ENCODE measurements at regions not wholly inside any gene's neighbourhood (a gene's known extent, or its start where the extent isn't known, plus 50 kb on each side); places are given as distances from the start of the nearest gene placed in this dataset.

- FAIRE-seq: no peak
- no peak for DNase-seq (ENCODE audit: insufficient read length)
- TF ChIP-seq TAF1 (IDR thresholded peaks at IDR 0.05; ENCODE audit: borderline replicate concordance, low read depth, low read length) (no peak), POLR2AphosphoS5 (IDR thresholded peaks at IDR 0.05; ENCODE audit: low read depth, low read length) (no peak), POLR2A (IDR thresholded peaks at IDR 0.05; ENCODE audit: low read depth, low read length) (no peak)
Measured at GRCh38 chr13:44068169-44068568, 188.5 kb downstream of the LACC1 start.

DNA sequence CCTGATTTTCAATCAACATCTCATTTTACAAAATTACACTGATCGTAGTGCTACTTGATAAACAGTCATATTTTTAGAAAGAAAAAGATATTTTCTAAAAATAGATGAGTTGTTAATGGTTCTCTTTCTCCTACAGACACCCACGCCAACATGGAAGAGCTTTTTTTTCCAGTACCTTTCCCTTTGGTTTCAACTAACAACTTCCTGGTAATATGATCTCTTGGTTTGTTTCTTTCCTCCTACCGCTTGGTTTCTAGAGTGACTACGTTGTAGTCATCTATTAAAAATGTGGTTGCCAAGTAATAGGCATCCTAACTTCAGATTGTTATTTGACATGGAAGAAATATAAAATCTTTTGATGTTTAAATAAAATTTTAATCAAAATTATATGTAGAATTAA lies 189.0 kb downstream of the LACC1 start:
- DNase-seq (ENCODE audit: insufficient read length): no peak
- FAIRE-seq: no peak
- TF ChIP-seq POLR2A (IDR thresholded peaks at IDR 0.05; ENCODE audit: low read depth, low read length) (no peak), POLR2AphosphoS5 (IDR thresholded peaks at IDR 0.05; ENCODE audit: low read depth, low read length) (no peak), TAF1 (IDR thresholded peaks at IDR 0.05; ENCODE audit: borderline replicate concordance, low read depth, low read length) (no peak)

DNA sequence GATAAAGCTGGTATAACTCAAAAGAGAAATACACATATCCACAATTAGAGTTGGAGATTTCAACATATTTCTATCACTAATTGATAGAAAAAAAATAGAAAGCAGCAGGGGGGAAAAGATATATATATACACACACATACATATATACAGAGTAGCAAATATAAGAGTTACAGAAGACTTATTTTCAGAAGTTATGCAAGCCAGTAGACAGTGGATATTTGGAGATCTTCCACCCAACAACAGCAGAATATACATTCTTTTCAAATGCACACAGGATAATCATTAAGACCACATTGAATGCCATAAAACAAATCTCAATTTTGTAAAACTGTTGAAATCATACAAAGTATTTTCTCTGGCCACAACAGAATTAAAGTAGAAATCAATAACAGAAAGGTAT lies 192.8 kb downstream of the LACC1 start:
- FAIRE-seq (no peak), DNase-seq (ENCODE audit: insufficient read length) (no peak)
- TF ChIP-seq POLR2A (IDR thresholded peaks at IDR 0.05; ENCODE audit: low read depth, low read length): no peak
- no peak for TF ChIP-seq POLR2AphosphoS5 (IDR thresholded peaks at IDR 0.05; ENCODE audit: low read depth, low read length)
- TF ChIP-seq TAF1 (IDR thresholded peaks at IDR 0.05; ENCODE audit: borderline replicate concordance, low read depth, low read length): no peak

DNA sequence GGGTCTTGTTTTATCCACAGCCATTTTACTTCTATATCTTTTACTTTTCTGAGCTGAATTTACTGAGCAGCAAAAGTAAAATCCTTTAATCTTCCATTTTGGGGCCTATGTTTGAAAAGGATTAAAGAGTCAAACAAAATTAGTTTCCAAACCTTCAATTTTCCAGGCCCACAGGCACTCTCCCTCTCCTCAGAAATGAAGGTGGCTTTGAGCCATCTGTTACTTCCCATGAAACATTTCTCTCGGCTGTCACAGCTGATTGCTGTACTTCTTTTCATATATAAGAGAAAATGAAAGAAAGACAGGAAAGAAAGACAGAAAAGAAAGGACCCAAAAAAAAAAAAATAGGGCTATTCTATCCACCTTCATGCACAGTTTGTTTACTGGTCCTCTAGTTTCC lies 194.9 kb downstream of the LACC1 start:
- TF ChIP-seq TAF1 (IDR thresholded peaks at IDR 0.05; ENCODE audit: borderline replicate concordance, low read depth, low read length) (no peak), POLR2A (IDR thresholded peaks at IDR 0.05; ENCODE audit: low read depth, low read length) (no peak), POLR2AphosphoS5 (IDR thresholded peaks at IDR 0.05; ENCODE audit: low read depth, low read length) (no peak)
- DNase-seq (ENCODE audit: insufficient read length) (no peak), FAIRE-seq (no peak)

DNA sequence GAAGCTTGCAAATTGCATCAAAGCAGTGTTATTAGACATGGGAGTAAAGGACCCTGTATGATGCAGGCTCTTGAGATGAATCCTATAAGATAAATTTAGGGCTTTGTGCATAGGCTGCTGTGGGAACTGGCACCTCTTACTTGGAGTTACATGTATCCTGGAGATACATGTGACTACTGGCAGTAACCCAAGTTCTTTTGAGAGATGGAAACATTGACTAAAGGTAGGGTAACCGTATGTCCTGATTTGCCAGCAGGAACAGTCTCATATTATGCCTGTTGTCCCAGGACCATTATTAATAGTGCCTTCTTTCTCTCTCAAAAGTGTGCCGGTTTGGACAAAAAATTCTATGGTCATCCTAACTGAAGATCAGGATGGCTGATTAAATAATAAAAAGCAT lies 195.4 kb downstream of the LACC1 start:
- DNase-seq (ENCODE audit: insufficient read length): no peak
- no peak for FAIRE-seq

GRCh38 chr13:44078806-44079376 lies 199.2 kb downstream of the LACC1 start:
- FAIRE-seq (no peak), DNase-seq (ENCODE audit: insufficient read length) (no peak)
- no peak for TF ChIP-seq POLR2AphosphoS5 (IDR thresholded peaks at IDR 0.05; ENCODE audit: low read depth, low read length)
- TF ChIP-seq TAF1 (IDR thresholded peaks at IDR 0.05; ENCODE audit: borderline replicate concordance, low read depth, low read length): no peak
- no peak for TF ChIP-seq POLR2A (IDR thresholded peaks at IDR 0.05; ENCODE audit: low read depth, low read length)

More for the DNA sequence above, 195.4 kb downstream of the LACC1 start:
- TF ChIP-seq POLR2A (IDR thresholded peaks at IDR 0.05; ENCODE audit: low read depth, low read length) (no peak), POLR2AphosphoS5 (IDR thresholded peaks at IDR 0.05; ENCODE audit: low read depth, low read length) (no peak), TAF1 (IDR thresholded peaks at IDR 0.05; ENCODE audit: borderline replicate concordance, low read depth, low read length) (no peak)

DNA sequence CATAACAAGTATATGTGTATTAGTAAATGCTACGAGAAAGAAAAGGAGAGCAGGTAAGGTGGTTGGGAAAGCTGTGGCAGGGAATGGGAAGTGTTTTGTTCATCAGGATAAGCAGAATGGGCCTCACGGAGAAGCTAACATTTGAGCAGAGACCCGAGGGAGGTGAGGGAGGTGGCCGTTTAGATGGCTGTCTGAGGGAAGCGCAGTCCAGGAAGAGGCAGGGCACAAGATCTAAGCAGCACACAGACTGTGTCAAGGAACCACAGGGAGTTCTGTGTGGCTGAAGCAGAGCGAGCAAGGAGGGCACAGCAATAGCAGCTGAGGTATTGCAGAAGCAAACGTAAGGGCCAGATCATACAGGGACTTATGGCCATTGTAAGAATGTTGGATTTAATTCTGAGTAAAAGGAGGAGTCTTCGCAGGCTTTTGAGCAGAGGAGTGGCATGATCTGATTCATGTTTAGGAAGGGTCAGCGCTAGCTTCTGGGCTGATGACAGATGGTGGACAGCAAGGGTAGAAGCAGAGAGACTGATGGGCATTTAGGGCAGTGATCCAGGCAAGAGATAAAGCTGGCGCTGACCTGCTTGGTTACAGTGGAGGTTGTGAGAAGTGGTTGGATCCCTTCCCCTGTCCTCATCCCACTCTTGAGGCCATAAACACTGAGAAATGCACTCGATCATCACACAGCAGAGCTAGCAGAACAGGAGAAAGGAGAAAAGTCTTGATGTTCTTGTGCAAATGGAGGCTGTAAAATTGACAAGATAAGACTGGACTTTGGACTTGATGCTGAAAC lies 199.9 kb downstream of the LACC1 start:
- FAIRE-seq: no peak

DNA sequence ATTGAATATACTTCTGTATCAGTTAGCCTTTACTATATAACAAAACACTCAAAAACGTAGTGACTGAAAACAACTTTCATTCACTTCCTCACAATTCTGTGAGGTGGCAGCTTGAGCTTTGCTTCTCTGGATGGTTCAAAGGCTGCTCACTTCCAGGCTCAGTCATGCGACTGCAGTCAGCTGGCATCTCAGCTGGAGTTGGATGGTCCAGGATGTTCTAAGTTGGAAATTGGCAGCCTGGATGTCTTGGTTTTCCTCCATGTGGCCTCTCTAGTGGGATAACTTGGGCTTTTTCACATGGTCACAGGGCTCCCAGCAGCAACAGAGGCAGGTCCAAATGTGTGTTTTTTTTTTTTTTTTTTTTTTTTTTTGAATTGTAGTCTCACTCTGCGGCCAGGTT lies 204.4 kb downstream of the LACC1 start:
- TF ChIP-seq POLR2A (IDR thresholded peaks at IDR 0.05; ENCODE audit: low read depth, low read length) (no peak), TAF1 (IDR thresholded peaks at IDR 0.05; ENCODE audit: borderline replicate concordance, low read depth, low read length) (no peak), POLR2AphosphoS5 (IDR thresholded peaks at IDR 0.05; ENCODE audit: low read depth, low read length) (no peak)
- FAIRE-seq (no peak), DNase-seq (ENCODE audit: insufficient read length) (no peak)

More for the DNA sequence above, 199.9 kb downstream of the LACC1 start:
- no peak for DNase-seq (ENCODE audit: insufficient read length)
- no peak for TF ChIP-seq POLR2AphosphoS5 (IDR thresholded peaks at IDR 0.05; ENCODE audit: low read depth, low read length)
- no peak for TF ChIP-seq POLR2A (IDR thresholded peaks at IDR 0.05; ENCODE audit: low read depth, low read length)
- no peak for TF ChIP-seq TAF1 (IDR thresholded peaks at IDR 0.05; ENCODE audit: borderline replicate concordance, low read depth, low read length)

DNA sequence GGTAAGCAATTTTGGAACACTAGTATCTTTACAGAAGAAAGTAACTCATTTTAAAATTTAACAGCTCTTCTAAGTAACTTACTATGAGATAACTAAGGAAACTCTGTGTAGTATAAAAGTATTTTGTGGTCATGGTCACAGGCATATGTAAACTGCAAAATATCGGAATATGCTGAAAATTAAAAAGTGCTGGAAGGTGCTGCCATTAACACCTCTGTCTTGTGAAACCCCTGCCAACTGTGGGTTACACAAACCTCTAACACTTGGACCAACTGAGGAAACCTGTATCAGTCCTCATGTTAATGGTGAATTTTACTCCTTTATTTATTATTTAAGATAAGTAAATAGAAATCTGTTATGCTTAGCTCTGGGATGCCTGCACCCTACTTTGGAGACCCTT lies 206.7 kb downstream of the LACC1 start:
- FAIRE-seq (no peak), DNase-seq (ENCODE audit: insufficient read length) (no peak)
- TF ChIP-seq TAF1 (IDR thresholded peaks at IDR 0.05; ENCODE audit: borderline replicate concordance, low read depth, low read length): no peak

GRCh38 chr13:44088411-44088810 lies 208.7 kb downstream of the LACC1 start:
- no peak for TF ChIP-seq POLR2A (IDR thresholded peaks at IDR 0.05; ENCODE audit: low read depth, low read length)
- TF ChIP-seq TAF1 (IDR thresholded peaks at IDR 0.05; ENCODE audit: borderline replicate concordance, low read depth, low read length): no peak
- TF ChIP-seq POLR2AphosphoS5 (IDR thresholded peaks at IDR 0.05; ENCODE audit: low read depth, low read length): no peak
- no peak for FAIRE-seq
- DNase-seq (ENCODE audit: insufficient read length): no peak

DNA sequence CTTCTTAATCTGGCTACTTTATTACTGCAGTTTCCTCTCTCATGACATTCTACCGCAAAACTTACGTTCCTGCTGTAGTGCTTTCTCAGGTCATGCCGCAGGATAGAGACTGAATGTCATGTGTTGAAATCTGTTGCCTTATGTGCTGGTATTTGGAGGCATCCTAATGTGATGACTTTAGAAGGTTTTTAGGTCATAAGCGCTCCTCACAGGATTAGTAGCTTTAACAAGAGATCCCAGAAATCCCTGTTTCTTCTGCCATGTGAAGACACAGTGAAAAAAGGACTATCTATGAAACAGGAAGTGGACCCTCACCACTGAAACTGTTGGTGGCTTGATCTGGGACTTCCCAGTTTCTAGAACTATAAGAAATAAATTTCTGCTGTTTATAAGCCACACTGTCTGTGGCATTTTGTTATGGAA lies 209.3 kb downstream of the LACC1 start:
- FAIRE-seq: no peak

GRCh38 chr13:44089452-44089851 lies 209.7 kb downstream of the LACC1 start:
- TF ChIP-seq POLR2AphosphoS5 (IDR thresholded peaks at IDR 0.05; ENCODE audit: low read depth, low read length): no peak
- no peak for TF ChIP-seq POLR2A (IDR thresholded peaks at IDR 0.05; ENCODE audit: low read depth, low read length)
- no peak for TF ChIP-seq TAF1 (IDR thresholded peaks at IDR 0.05; ENCODE audit: borderline replicate concordance, low read depth, low read length)
- no peak for FAIRE-seq
- DNase-seq (ENCODE audit: insufficient read length): no peak

More for the DNA sequence above, 209.3 kb downstream of the LACC1 start:
- DNase-seq (ENCODE audit: insufficient read length): no peak
- TF ChIP-seq POLR2A (IDR thresholded peaks at IDR 0.05; ENCODE audit: low read depth, low read length) (no peak), TAF1 (IDR thresholded peaks at IDR 0.05; ENCODE audit: borderline replicate concordance, low read depth, low read length) (no peak), POLR2AphosphoS5 (IDR thresholded peaks at IDR 0.05; ENCODE audit: low read depth, low read length) (no peak)

Data from GM12892 (cell line).